GM12865 (cell line): ENCODE measurements at regions not wholly inside any gene's neighbourhood (a gene's known extent, or its start where the extent isn't known, plus 50 kb on each side); places are given as distances from the start of the nearest gene placed in this dataset.

Source experiments
- DNase-seq: peaks from one replicate; pipeline ENCODE4 v3.0.0; 2010; ENCODE audit warnings: low read depth
- H3K4me3 ChIP-seq: 2 replicates; pipeline ENCODE4 v1.5.1; 2011; ENCODE audit warnings: mild to moderate bottlenecking, low read depth, low read length, control low read depth
- TF ChIP-seq, protein P1 (sequence below): IDR thresholded peaks from 2 replicates; pipeline ENCODE4 v1.5.1; 2011; ENCODE audit warnings: low read length, control low read depth, low read depth, inconsistent platforms; ENCODE audit not compliant: insufficient read depth; ENCODE audit errors: missing control alignments

DNA sequence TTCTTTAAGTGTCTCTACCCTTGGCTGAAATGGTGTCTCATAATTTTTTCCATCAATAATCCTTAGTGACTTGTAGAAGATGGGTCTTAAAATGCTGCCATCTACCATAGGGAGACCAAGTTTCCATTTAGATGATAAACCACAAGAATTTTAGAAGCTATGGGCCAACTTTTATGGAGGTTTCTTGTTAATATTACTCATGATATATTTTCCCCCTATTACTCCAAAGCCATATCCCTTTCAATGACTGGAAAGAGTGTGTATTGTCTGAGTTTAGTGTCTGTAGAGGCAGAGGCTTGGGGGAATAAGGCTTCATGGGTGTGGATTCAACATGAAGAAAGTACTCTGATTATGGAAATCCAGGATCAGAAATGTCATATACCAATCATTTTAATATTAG is 507.3 kb upstream of the TNC start:
- TF ChIP-seq, protein P1, sequence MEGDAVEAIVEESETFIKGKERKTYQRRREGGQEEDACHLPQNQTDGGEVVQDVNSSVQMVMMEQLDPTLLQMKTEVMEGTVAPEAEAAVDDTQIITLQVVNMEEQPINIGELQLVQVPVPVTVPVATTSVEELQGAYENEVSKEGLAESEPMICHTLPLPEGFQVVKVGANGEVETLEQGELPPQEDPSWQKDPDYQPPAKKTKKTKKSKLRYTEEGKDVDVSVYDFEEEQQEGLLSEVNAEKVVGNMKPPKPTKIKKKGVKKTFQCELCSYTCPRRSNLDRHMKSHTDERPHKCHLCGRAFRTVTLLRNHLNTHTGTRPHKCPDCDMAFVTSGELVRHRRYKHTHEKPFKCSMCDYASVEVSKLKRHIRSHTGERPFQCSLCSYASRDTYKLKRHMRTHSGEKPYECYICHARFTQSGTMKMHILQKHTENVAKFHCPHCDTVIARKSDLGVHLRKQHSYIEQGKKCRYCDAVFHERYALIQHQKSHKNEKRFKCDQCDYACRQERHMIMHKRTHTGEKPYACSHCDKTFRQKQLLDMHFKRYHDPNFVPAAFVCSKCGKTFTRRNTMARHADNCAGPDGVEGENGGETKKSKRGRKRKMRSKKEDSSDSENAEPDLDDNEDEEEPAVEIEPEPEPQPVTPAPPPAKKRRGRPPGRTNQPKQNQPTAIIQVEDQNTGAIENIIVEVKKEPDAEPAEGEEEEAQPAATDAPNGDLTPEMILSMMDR: no peak
- DNase-seq: no peak
- no peak overlapping the region for H3K4me3 ChIP-seq

DNA sequence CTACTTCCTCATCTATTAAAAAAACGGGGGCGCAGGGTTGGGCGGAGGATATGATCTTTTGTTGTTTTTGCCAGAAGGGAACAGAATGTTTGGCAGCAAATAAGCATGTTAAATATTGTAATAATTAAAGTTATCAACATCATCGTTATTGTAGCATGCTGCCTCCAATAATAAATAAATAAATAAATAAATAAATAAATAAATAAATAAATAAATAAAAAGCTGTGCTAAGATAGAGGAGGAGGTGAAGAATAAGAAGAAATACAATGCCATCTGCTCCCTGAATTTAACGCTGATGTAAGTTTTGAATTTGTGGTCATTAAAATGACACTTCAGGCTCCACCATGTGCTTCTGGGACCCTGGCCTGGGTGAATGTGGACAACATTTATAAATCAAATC is 508.0 kb upstream of the TNC start:
- TF ChIP-seq, protein P1: no peak
- no peak for DNase-seq
- H3K4me3 ChIP-seq: no peak overlapping the region

DNA sequence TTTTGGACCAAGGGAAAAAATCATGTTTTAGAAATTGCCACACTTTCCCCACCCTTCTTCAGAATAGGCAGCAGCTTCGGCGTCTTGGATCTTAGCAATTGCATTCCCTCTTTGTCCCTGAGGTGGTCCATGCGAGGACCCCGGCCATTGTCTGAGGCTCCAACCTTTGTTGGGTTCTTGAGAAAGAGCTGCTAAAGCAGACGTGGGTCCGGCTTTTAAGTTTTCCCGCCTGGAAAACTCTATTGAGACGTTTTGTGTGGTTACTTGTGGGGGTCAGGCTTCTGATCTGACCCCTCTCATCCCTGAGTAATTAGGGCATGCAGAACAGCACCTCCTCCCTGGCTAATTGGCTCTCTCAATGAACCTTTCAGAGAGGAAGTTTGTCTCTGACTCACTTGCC is 509.6 kb upstream of the TNC start:
- no peak overlapping the region for H3K4me3 ChIP-seq
- TF ChIP-seq, protein P1: no peak
- DNase-seq: no peak

DNA sequence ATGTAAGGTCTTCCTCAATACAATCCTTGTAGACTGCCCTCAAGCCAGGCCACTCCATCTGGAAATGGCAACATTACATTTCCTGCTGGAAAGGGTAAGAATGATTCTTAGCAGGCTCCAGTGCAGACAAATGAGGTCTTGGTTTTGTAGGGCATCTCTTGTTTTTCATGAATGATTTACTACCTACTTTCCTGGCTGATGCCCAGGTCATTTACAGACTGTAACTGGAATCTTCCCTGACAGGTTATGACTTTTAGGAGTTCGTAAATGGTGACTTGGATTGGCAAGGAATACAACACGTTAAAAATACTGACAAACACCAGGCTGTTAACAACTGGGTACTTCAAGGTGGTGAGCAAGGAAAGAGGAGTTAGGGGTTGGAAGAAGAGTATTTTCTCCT is 510.5 kb upstream of the TNC start:
- TF ChIP-seq, protein P1: no peak
- DNase-seq: no peak
- no peak overlapping the region for H3K4me3 ChIP-seq

DNA sequence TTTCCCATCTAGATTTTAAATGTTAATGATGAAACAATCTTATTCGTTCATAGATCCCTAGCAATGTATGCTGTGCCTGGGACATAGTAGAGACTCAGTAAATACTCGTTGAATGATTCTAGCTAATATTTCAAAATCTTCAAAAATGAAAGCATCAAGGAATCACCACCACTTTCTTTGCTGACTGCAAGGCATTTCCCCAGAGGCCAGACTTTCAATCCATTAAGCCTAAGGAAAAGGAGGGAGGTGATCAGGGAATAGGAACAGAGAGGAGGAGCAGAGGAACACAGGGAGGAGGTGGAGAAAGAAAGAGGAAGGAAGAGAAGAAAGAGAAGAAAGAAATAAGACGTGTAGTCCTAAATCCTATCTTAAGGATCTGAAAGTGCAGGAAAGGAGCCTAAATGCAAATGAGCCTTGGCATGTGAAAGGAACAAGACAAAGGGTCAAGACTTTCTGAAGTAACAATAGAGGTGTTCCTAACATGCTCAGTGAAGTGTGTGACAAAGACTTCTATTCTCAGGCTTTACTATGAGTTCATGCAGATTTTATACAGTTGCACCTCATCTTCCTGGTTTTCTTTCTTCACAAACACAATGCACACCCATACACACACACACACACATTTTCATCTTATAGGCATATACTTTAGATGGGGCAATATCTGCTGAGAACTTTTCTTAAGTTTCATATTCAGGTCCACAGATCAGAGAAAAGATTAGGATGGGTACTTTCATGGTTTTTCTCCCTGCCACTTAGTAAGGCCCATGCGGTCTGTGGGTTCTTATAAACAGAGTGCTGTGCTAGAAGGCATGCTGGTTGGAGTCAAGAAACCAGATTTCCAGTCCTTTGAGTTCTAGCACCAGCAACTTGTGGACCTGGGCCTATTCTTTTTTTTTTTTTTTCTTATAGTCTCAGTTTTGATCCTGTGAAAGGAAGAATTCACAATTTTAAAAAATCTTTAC is 512.2 kb upstream of the TNC start:
- H3K4me3 ChIP-seq: no peak overlapping the region
- DNase-seq: peak; percentile 0
- TF ChIP-seq, protein P1: no peak

DNA sequence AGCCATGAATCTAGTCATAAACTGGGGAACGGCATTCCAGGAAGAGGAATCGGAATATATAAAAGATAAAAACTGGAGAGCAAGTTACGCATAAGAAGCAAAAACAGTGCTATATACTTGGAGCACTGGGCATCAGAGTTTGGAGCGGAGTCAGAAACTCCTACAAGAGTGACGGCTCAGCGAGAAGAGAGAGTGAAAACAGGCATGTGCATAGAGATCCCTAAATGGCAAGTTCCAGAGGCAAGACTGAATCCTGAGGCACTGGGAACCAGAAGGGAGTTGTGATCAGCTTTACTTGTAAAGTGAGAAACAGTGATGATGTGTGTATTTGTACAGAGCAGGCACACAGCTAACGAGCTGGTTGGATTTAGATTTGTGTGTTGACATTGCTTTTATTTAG is 514.4 kb upstream of the TNC start:
- H3K4me3 ChIP-seq: no peak overlapping the region
- TF ChIP-seq, protein P1: no peak
- no peak for DNase-seq
